LNCaP clone FGC (cell line): ENCODE measurements at regions not wholly inside any gene's neighbourhood (a gene's known extent, or its start where the extent isn't known, plus 50 kb on each side); places are given as distances from the start of the nearest gene placed in this dataset.

Experiments used
- DNase-seq: peaks from one replicate; pipeline ENCODE4 v3.0.0-alpha.2; 2011; ENCODE audit warnings: low read depth
- H3K4me3 ChIP-seq: 2 replicates; pipeline ENCODE4 v1.5.1; 2011; ENCODE audit warnings: mild to moderate bottlenecking, low read depth, low read length, control low read depth
- CTCF ChIP-seq: IDR thresholded peaks from 2 replicates; pipeline ENCODE4 v1.5.1; 2012; ENCODE audit warnings: mild to moderate bottlenecking; ENCODE audit not compliant: control insufficient read depth, insufficient read depth; ENCODE audit errors: extremely low read depth

- no peak for TF ChIP-seq CTCF
- no peak for DNase-seq
- no peak overlapping the region for H3K4me3 ChIP-seq
Observed at GRCh38 chr21:19844334-19844733, 1153.9 kb upstream of the NCAM2 start.

DNA sequence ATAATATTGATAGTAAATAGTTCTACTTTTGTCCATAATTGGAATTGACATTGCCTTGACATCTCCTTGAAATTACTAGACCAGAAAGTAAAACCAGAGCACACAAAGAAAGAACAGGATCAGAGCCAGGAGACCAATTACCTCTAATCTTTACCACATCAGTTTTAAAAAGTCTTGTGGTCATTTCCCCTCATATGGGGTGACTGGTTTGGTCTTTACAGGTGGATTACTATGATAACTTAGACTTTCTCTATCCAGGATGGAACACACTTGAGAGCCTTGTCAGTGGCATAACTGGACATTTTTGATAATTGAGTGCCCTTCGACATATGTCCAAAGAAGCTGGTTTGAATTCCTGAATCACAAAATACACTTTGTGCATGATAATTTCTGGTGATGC lies 1148.1 kb upstream of the NCAM2 start:
- no peak for TF ChIP-seq CTCF
- DNase-seq: no peak
- H3K4me3 ChIP-seq: no peak overlapping the region

DNA sequence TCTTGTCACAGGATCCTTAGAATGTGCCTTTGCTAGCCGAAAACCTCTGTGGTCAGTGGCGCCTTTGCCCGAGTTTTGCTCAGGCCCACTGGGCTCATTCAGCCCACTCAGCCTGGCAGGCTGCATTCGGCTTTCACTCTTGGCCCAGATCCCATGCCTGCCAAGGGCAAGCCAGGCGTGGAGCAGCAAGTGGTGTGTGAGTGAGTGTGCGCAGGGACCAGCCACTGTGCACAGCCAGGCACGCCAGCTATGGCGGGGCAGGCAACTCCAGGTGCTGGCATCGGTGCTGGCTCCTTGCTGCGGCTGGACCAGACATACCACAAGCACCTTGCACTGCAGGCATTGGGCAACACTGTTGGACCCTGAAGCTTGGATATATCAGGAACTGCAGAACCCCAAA lies 1145.1 kb upstream of the NCAM2 start:
- DNase-seq: no peak
- no peak for TF ChIP-seq CTCF
- no peak overlapping the region for H3K4me3 ChIP-seq

DNA sequence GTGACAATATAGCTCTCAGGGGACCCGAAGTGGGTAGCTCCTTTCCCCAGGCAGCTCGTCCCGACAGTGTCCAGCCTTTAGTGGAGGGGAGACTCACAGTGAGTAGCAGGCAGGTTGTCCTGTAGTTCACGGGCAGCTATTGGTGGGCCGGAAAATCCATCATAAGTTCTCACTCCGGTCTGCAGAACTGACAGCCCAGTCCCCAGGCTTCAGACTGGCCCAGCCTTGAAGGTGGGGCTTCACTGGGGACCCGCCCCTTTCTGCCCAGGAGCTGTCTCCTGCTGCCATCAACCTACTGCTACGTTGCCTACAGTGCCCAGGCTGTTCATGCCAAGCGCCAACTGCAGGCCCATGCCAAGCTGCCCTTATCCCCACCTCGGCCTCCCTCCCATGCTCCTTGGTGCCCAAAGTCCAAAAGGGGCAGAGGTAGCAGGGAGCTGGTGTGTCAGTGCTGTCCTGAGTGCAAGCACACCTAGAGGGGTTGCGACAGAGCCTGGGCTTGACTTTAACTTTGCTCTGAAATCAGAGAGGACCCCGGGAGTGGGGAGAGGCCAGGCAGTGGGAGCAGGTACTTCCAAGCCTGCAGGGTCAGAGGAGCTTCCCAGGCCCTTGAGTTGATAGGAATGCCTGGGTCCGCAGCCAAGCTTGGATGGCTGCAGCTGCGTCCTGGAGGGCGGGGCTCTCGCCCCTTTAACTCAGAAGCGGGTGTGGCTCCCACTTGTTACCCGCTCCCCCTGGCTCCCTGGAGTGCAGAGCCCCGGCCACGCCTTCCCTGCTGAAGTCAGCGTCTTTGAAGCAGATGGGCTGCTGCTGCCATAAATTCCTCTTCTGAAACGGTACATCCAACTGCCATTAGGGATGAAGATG lies 1144.3 kb upstream of the NCAM2 start:
- TF ChIP-seq CTCF: no peak
- DNase-seq: no peak
- no peak overlapping the region for H3K4me3 ChIP-seq

DNA sequence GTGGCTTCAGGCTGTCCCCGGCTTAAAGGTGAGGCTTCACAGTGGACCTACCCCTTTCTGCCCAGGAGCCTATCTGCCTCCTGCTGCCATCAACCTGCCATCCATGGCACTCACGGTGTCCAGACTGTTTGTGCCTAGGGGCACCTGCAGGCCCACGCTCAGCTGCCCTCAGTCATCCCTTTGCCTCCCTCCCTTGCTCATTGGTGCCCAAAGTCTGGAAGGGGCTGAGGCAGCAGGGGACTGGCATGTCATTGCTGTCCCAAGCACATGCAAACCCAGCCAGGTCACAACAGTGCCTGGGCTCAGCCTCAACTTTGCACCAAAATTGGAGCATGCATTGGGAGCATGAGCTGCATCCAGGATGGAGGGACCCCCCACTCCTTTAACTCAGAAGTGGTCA lies 1142.7 kb upstream of the NCAM2 start:
- no peak for DNase-seq
- H3K4me3 ChIP-seq: no peak overlapping the region
- TF ChIP-seq CTCF: no peak

- DNase-seq: peak; percentile 94
- no peak for TF ChIP-seq CTCF
- H3K4me3 ChIP-seq: no peak overlapping the region
Observed at GRCh38 chr21:19864476-19864875, 1133.7 kb upstream of the NCAM2 start.

GRCh38 chr21:19870682-19871081 lies 1127.5 kb upstream of the NCAM2 start:
- no peak overlapping the region for H3K4me3 ChIP-seq
- no peak for TF ChIP-seq CTCF
- DNase-seq: no peak
